ENCODE measurements at regions not wholly inside any gene's neighbourhood (a gene's known extent, or its start where the extent isn't known, plus 50 kb on each side); places are given as distances from the start of the nearest gene placed in this dataset.

DNA sequence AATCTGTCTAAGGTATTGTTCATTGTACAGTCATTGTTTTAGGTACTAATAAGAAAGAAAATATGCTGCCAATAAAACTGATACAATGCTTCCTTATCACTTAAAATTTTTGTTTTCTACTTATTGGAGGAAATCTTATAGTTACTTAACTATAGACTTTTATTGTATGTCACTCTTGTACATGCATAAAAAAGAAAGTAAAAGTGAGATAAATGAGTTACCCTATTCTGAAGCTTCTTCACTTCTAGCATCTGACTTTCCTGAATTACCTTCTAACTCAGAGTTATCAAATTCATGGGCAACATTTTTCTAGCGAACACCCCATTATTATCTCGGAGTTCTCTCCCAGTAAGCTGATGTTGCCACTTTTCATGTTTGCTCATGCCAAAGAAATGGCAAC is 504.9 kb downstream of the SH2D4B start:
- H3K4me2 ChIP-seq (ENCODE audit: low read length) = no peak overlapping the region
- H3K4me1 ChIP-seq (ENCODE audit: insufficient read depth, low read length, poor library complexity, severe bottlenecking) = no peaks in the 10 kb centered on the region
- H4K20me1 ChIP-seq (ENCODE audit: insufficient read depth, low read length) = no peaks in the 10 kb centered on the region
- no peaks in the 10 kb centered on the region for H3K36me3 ChIP-seq (ENCODE audit: insufficient read depth, low read length)
- no peaks in the 10 kb centered on the region for H3K9me3 ChIP-seq (ENCODE audit: low read length)
- ChIA-PET CTCF (ENCODE audit: unreplicated experiment) (no interaction called here), POLR2A (no interaction called here)
- H3K9me2 ChIP-seq (ENCODE audit: insufficient read depth, low read length) = no peaks in the 10 kb centered on the region
- no TSS peak for BruUV-seq (replicated peaks)
- H3K27ac ChIP-seq (ENCODE audit: low read depth, low read length, poor library complexity, severe bottlenecking) = no peak overlapping the region
- H3K4me3 ChIP-seq (ENCODE audit: low read depth, low read length, poor library complexity, severe bottlenecking) = no peak overlapping the region
- H2AFZ ChIP-seq (ENCODE audit: low read length) = no peak overlapping the region
- no peak for DNase-seq (ENCODE audit: low spot score)
- intact Hi-C loops (cut with micrococcal nuclease; ENCODE audit: unreplicated experiment) = no loop called here
- no peak for TF ChIP-seq EZH2phosphoT487 (IDR thresholded peaks at IDR 0.05; ENCODE audit: borderline replicate concordance, low read depth, low read length)
- TF ChIP-seq, protein P1, sequence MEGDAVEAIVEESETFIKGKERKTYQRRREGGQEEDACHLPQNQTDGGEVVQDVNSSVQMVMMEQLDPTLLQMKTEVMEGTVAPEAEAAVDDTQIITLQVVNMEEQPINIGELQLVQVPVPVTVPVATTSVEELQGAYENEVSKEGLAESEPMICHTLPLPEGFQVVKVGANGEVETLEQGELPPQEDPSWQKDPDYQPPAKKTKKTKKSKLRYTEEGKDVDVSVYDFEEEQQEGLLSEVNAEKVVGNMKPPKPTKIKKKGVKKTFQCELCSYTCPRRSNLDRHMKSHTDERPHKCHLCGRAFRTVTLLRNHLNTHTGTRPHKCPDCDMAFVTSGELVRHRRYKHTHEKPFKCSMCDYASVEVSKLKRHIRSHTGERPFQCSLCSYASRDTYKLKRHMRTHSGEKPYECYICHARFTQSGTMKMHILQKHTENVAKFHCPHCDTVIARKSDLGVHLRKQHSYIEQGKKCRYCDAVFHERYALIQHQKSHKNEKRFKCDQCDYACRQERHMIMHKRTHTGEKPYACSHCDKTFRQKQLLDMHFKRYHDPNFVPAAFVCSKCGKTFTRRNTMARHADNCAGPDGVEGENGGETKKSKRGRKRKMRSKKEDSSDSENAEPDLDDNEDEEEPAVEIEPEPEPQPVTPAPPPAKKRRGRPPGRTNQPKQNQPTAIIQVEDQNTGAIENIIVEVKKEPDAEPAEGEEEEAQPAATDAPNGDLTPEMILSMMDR (conservative IDR thresholded peaks at IDR 0.05; ENCODE audit: low read length) = no peak
- H3K79me2 ChIP-seq (ENCODE audit: insufficient read depth, low read depth, low read length) = no peaks in the 10 kb centered on the region

DNA sequence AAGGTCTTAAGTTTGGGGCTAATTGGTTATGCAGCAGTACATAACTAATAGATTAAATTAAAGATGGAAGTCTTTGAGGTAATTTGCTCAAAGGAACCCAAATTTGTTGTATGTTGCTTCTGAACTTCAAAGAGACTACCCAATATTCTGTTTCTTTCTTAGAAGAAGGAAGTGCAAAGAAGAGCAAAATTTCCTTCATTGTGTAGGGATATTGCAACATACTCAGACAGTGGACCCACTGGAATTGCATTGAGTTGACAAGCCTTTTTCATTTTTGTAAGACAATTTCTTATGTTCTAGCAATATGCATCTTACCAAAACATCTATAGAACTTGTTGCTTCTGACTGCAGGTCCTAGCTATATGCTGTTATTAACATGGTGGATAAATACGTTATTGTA is 527.8 kb downstream of the SH2D4B start:
- H3K27ac ChIP-seq (ENCODE audit: low read depth, low read length, poor library complexity, severe bottlenecking) = no peak overlapping the region
- H2AFZ ChIP-seq (ENCODE audit: low read length) = no peak overlapping the region
- ChIA-PET POLR2A (interaction anchor here (1.7 kb wide), 1 partner anchor 13 kb away, joined by 3 read pairs; no protein-coding TSS in a partner anchor), CTCF (ENCODE audit: unreplicated experiment) (no interaction called here)
- H3K4me3 ChIP-seq (ENCODE audit: low read depth, low read length, poor library complexity, severe bottlenecking) = no peak overlapping the region
- no peaks in the 10 kb centered on the region for H3K4me1 ChIP-seq (ENCODE audit: insufficient read depth, low read length, poor library complexity, severe bottlenecking)
- H3K9me2 ChIP-seq (ENCODE audit: insufficient read depth, low read length) = no peaks in the 10 kb centered on the region; the same call in 1 of the 2 replicates
- H3K36me3 ChIP-seq (ENCODE audit: insufficient read depth, low read length) = no peaks in the 10 kb centered on the region
- intact Hi-C loops (cut with micrococcal nuclease; ENCODE audit: unreplicated experiment) = no loop called here
- no peaks in the 10 kb centered on the region for H3K9me3 ChIP-seq (ENCODE audit: low read length)
- DNase-seq (ENCODE audit: low spot score) = no peak
- no TSS peak for BruUV-seq (replicated peaks)
- no peak overlapping the region for H3K4me2 ChIP-seq (ENCODE audit: low read length)
- no peaks in the 10 kb centered on the region for H3K79me2 ChIP-seq (ENCODE audit: insufficient read depth, low read depth, low read length)
- H4K20me1 ChIP-seq (ENCODE audit: insufficient read depth, low read length) = no peaks in the 10 kb centered on the region
- TF ChIP-seq, protein P1 (conservative IDR thresholded peaks at IDR 0.05; ENCODE audit: low read length) = no peak

GRCh38 chr10:81068460-81068859 is 530.8 kb downstream of the SH2D4B start:
- intact Hi-C loops (cut with micrococcal nuclease; ENCODE audit: unreplicated experiment) = no loop called here
- POLR2A ChIA-PET = interaction anchor here (1.5 kb wide), 1 partner anchor 11 kb away, joined by 6 read pairs; no protein-coding TSS in a partner anchor
- H3K4me1 ChIP-seq (ENCODE audit: insufficient read depth, low read length, poor library complexity, severe bottlenecking) = no peaks in the 10 kb centered on the region
- H3K4me2 ChIP-seq (ENCODE audit: low read length) = no peak overlapping the region
- H3K9me3 ChIP-seq (ENCODE audit: low read length) = no peaks in the 10 kb centered on the region
- TF ChIP-seq, protein P1 (conservative IDR thresholded peaks at IDR 0.05; ENCODE audit: low read length) = no peak
- no peak for TF ChIP-seq EZH2phosphoT487 (IDR thresholded peaks at IDR 0.05; ENCODE audit: borderline replicate concordance, low read depth, low read length)
- H3K36me3 ChIP-seq (ENCODE audit: insufficient read depth, low read length) = no peaks in the 10 kb centered on the region
- no peak overlapping the region for H3K4me3 ChIP-seq (ENCODE audit: low read depth, low read length, poor library complexity, severe bottlenecking)
- no TSS peak for BruUV-seq (replicated peaks)
- H3K27ac ChIP-seq (ENCODE audit: low read depth, low read length, poor library complexity, severe bottlenecking) = no peak overlapping the region
- no peaks in the 10 kb centered on the region; the same call in 1 of the 2 replicates for H3K9me2 ChIP-seq (ENCODE audit: insufficient read depth, low read length)
- CTCF ChIA-PET (ENCODE audit: unreplicated experiment) = no interaction called here
- no peak for DNase-seq (ENCODE audit: low spot score)
- H2AFZ ChIP-seq (ENCODE audit: low read length) = no peak overlapping the region
- H3K79me2 ChIP-seq (ENCODE audit: insufficient read depth, low read depth, low read length) = no peaks in the 10 kb centered on the region
- H4K20me1 ChIP-seq (ENCODE audit: insufficient read depth, low read length) = no peaks in the 10 kb centered on the region

Data from OCI-LY7 (cell line).